HUDEP-2 (cell line): ENCODE measurements at regions not wholly inside any gene's neighbourhood (a gene's known extent, or its start where the extent isn't known, plus 50 kb on each side); places are given as distances from the start of the nearest gene placed in this dataset.

ENCODE experiments used
- DNase-seq, 76 experiments: peaks; one replicate each; lab custom pipeline; 2025; ENCODE audit not compliant: unreplicated experiment in 76 of 76; lab: John Stamatoyannopoulos, UW

- DNase-seq, result peak in 1 of 76 experiments; percentile 3
These were observed 64.6 kb downstream of the LYZL4 start for GRCh38 chr3:42345811-42346210.

GRCh38 chr3:42340466-42340865 is 69.9 kb downstream of the LYZL4 start:
- no peak for DNase-seq

- no peak for DNase-seq
These were observed 71.1 kb downstream of the LYZL4 start for GRCh38 chr3:42339321-42339720.

- DNase-seq, result no peak
These were observed 70.1 kb upstream of the CCK start for GRCh38 chr3:42336103-42336502.

GRCh38 chr3:42317137-42317536 is 51.2 kb upstream of the CCK start:
- DNase-seq, result no peak
